NCI-H128 (cell line): ENCODE measurements at regions not wholly inside any gene's neighbourhood (a gene's known extent, or its start where the extent isn't known, plus 50 kb on each side); places are given as distances from the start of the nearest gene placed in this dataset.

Source experiments
- DNase-seq: peaks from one replicate; lab custom pipeline; 2025; ENCODE audit not compliant: unreplicated experiment; lab: John Stamatoyannopoulos, UW

DNA sequence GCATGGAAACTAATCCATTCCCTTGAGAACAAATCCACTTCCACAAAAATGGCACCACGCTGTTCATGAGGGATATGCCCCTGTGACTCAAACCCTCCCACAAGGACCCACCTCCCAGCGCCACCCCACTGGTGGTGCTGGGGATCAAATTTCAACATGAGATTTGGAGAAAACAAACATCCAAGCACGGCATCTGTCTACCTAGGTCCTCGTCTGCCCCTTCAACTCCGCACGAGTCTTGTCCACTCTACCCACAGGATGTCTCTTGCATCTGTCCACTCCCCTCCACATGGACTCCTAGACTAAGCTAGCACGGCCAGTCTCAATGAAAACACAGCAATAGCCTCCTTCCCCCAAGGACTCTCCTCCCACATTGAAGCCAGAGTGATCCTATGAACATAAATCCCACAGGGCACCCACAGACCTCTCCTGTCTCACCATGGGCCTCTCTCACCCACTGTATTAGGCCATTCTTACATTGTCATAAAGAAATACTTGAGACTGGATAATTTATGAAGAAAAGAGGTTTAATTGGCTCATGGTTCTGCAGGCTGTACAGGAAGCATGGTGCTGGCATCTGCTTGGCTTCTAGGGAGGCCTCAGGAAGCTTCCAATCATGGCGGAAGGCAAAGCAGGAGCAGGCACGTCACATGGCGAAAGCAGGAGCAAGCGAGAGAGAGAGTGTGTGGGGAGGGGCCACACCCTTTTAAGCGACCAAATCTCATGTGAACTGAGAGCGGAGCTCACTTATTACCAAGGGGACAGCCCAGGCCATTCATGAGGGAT, 101.4 kb downstream of the TOMM20 start:
- DNase-seq: no peak

GRCh38 chr1:235025422-235025984, 103.1 kb downstream of the TOMM20 start:
- no peak for DNase-seq

- DNase-seq: no peak
Measured at GRCh38 chr1:235024711-235025421, 103.8 kb downstream of the TOMM20 start.

GRCh38 chr1:235023711-235024439, 104.8 kb downstream of the TOMM20 start:
- no peak for DNase-seq

- no peak for DNase-seq
Measured at GRCh38 chr1:235022981-235023710, 105.5 kb downstream of the TOMM20 start.

DNA sequence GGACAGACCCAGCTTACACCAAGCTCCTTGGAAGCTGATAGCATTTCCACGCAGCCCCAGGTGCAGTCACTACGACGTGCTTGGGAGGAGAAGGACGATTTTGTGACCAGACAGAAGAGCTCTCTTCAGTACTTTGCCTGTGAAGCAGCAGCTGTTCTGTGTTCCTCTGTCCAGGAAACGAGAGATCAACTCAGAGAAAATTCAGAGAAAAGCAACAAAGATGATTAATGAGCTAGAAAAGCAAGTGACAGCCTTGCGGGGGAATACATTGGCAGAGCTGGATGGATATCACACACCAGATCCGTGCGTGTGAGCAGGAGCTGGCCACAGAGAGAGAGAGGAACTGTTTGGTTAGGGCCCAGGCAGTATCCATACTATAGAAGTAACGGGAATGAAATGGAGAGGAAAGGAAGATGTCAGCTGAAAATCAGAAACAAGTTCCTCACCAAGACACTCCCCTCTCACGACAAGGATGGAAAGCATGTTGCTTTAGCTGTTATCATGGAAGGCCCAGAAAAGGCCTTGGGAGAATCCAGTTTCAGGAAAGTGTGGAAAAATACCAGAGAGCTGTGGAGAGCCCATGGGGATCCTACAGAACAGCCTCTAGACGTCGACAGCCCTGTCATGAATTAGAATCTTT, 106.2 kb downstream of the TOMM20 start:
- DNase-seq: no peak

DNA sequence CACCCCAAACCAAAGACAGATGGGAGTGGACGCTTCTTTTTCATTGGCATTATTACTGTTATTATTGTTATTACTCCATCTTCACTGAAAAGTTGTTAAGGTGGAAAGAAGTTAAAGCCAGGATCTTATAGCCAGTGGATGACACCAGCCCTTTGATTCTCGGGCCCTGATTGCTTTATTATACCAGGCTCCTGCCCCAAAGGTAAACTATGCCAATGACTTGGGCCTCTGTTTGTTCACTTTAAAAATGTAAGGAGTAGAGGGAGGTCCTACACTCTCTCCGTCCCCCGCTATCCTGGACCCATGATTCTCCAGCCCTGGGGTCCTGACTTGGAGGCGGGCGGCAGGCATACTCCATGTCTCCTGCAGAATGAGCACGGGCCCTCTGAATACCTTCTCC, 106.8 kb downstream of the TOMM20 start:
- DNase-seq: no peak

- no peak for DNase-seq
Measured at GRCh38 chr1:235021321-235021720, 107.3 kb downstream of the TOMM20 start.

DNA sequence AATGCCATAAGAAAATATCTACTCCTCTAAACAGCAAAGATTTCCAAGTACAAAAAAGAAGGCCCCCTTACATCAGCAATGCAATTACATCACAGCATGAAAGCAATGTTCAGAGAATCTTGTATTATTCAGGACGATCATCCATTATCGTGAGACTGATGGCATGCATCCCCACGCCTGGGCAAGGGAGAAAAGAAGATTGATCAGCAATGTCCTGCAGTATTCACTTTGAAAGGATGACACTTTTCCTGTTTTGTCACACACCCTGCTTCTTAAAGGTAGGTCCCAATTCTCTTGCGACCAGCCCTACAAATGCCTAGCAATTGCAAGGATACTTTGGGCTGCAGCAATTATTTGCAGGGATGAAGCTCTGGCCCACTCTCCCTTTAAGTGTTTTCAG, 108.7 kb downstream of the TOMM20 start:
- no peak for DNase-seq

- no peak for DNase-seq
Measured at GRCh38 chr1:235019471-235019870, 109.2 kb downstream of the TOMM20 start.

DNA sequence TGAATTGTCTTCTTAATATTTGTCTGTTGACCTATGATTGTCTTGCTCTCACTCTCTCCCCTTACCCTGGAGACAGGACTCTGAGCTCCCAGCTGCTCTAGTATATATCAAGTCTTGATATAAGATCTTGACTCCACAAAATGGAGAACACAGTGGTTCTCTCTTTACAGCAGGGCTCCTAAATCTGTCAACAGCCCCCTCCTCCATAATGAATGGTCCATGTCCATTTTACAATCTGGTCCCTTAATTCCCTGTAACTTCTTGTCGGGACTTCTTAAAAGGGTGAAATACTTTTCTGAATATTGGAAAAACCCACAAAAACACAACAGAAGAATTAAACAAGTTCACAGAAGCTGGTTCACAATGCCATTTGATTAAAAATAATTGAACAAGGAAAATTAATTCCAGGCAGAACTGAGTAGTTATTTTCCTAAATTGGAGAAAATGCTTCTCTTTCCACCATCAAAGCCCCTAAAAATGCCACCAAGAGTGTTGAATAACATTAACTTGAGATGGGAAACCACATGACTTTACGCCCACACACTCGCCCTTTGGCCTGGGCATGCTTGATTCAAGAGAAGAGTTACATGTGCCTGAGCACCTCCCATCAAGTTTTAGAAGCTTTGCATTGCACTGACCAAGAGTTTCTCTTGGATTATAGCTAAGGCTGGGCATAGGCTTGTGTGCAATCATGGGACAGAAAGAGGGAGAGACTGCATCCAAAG, 109.8 kb downstream of the TOMM20 start:
- no peak for DNase-seq

- DNase-seq: no peak
Measured at GRCh38 chr1:235018161-235018560, 110.5 kb downstream of the TOMM20 start.

DNA sequence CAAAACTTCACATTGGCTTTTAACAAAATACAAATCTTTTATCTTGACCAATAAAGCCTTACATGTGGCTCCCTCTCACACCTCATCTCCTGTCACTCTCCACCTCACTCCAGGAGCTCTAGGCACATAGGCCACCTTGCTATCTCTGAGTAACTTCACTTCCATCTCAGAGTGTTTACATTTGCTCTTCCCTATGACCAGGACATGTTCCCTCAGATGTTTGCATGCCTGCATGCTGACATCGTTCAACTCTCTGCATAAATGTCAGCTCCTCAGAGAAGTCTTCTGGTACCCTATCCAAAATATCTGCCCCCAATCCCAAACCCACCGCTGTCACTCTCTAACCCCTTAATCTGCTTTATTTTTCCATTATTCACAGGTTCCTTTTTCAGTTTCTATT, 110.9 kb downstream of the TOMM20 start:
- DNase-seq: no peak

DNA sequence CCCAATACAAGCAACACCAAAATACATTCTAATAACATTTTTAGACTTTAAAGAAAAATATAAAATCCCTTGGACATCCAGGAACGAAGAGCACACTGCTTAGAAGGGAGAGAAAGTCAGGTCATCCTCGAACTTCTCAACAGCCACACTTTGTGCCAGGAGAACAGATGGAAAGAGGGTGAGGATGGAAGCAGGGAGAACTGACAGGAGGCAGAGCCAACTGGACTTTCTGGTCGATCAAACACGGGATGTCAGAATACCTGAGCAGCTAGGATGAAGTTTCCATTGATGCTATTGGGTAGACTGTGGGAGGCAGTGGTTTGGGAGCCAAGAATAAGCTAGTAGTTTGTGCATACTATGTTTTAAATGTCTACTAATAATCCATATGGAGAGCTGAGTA, 111.4 kb downstream of the TOMM20 start:
- DNase-seq: no peak

DNA sequence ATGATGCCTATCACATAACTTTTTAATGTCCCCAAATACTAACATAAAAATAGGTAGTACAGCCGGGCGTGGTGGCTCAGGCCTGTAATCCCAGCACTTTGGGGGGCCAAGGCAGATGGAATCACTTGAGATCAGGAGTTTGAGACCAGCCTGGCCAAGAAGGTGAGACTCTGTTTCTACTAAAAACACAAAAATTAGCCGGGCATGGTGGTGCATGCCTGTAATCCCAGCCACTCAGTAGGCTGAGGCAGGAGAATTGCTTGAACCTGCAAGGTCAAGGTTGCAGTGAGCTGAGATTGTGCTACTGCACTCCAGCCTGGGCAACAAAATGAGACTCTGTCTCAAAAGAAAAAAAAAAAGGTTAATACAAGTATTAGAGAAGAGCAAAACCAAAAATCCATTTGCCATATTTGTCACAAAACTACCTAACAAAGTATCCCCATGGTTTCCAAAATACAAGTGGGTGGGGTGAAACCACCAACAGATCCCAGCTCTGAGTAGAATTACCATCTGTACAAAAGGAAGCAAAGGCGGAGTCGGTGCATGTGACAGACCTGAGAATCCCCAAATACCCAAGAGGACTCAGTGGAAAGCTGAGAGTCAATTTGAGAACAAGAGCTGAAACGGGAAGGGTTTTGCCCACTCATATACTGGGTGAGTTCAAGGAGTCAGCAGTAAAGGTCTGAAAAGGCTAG, 113.2 kb downstream of the TOMM20 start:
- no peak for DNase-seq

DNA sequence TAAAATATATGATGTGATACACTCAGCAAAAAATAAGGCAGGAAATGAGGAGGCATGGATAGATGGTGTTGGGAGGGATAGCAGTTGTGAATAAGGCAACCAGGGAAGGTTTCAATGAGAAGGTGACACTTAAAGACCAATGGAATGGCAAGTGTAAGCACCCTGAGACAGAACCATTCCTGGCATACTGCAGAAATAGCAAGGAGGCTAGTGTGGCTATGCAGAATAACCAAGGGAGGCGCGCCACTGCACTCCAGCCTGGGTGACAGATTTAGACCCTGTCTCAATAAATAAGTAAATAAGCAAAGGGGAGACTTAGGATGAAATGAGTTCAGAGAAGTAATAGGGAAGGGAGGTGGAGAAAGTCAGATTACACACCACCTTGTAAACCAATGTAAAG, 113.9 kb downstream of the TOMM20 start:
- DNase-seq: no peak

DNA sequence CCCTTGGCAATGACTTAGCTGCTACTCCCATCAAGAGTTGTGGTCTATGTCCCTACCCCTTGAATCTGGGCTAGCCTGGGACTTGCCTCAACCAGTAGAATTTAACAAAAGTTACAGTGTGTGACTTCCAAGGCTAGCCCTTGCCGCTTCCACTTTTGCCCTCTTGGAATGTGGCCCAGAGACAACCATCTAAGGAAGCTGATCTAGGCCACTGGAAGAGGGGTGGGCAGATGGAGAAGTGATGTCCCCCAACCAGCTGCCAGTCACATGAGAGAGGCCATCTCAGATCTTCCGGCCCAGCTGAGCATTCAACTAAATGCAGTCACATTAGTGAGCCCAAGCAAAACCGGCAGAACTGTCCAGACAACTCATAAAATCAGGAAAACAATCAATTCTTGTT, 115.1 kb downstream of the TOMM20 start:
- DNase-seq: no peak

GRCh38 chr1:235012436-235013210, 116.0 kb downstream of the TOMM20 start:
- DNase-seq: no peak
